UCSD-AML1 (cell line): ENCODE measurements at regions not wholly inside any gene's neighbourhood (a gene's known extent, or its start where the extent isn't known, plus 50 kb on each side); places are given as distances from the start of the nearest gene placed in this dataset.

Experiments used
- DNase-seq: peaks from one replicate; lab custom pipeline; 2025; ENCODE audit not compliant: unreplicated experiment; lab: John Stamatoyannopoulos, UW

DNA sequence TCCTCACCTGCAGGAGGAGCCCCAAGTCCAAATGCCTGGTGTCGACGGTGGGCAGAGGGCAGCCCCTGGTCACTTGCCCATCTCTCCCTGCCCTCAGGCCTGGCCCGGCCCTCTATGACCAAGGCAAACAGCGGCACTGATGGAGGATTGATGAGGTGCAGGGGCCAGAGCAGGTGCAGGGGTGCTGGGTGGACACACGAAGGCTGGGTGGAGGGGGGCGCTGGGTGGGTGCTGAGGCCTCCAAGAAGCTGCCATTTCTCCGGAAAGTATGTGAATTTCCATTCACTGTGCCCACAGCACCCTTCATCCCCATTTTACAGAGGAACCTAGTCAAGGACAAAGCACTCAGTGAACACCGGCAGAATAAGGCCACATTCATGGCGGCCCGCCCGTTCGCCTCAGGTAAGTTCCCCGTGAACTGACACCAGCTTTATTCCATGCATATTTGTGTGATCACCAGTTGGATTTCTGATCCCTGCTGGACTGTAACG, 143.8 kb upstream of the PPP1R26 start:
- no peak for DNase-seq

DNA sequence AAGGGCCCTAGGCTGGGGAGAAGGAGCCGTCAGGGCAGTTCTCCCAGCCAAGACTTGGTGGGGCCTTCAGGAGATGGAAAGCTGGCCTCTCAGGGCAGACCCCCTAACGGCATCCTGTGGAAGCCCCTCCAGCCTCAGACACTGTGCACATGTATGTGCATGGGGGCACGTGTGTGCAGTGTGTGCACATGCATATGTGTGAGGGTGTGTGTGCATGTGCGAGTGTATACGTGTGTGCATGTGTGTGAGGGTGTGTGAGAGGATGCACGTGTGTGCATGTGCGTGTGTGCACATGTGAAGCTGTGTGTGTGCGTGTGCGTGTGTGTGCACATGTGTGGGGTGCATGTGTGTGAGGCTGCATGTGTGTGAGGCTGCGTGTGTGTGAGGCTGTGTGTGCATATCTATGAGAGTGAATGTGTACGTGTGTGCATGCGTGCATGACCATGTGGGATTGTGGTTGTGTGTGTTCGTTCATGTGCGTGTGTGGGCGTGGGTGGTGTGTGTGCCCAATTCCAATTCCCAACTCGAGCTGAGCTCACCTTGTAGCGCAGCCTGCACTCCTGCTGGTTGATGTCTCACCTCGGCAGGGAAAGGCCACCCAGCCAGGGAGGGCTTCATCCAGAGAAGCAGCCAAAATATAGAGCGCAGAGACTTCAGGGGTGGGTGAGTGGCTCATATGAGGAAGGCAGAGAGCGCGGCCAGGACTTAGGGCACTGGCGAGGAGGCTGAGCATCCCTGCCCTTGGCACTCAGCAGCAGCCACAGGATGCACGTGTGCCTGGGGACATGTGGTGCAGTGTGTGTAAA, 142.7 kb upstream of the PPP1R26 start:
- DNase-seq: no peak

DNA sequence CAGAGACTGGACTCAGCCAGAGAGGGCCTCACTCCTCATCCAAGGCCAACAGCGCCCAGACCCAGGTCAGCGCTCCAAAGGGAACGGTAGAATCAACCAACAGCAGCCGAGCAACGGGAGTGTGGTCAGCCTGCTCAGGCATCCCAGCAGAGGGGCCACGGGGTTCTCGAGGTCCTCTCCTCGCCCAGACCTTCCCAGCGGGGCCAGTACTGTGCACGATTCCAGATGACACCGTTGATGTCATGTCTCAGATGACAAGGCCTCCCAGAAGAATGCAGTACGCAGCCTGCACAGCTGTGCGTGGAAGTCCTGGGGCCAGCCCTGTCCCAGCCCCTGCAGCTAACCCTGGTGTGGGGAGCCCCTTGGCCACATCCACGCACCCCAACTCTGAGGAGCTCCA, 141.0 kb upstream of the PPP1R26 start:
- DNase-seq: no peak

DNA sequence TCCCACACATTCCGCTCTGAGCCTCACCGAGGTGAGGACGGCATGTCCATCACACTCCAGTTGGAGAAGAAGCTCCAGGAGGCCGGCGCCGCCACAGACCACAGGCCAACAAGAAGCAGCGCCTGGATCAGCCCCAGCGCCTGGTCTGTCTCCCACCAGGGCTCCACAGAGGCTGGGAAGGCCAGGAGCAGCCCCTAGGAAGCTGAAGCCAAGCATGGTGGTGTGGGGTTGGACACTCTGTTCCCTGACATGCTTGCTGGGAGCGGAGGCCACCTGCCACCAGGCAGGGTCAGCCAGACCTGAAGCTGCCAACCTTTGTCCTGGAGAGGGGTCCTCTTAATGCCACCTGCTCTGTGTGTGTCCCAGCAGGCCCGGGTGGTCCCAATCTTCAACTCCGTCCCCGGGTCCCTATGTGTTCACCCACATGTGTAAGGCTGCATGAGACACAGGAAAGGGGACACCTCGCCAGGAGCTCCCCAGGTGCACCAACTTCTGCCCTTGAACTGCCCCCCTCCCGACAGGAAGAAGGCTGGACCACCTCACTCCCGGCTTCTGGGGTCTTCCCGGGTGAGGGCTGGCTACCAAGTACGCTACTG, 140.1 kb upstream of the PPP1R26 start:
- no peak for DNase-seq

DNA sequence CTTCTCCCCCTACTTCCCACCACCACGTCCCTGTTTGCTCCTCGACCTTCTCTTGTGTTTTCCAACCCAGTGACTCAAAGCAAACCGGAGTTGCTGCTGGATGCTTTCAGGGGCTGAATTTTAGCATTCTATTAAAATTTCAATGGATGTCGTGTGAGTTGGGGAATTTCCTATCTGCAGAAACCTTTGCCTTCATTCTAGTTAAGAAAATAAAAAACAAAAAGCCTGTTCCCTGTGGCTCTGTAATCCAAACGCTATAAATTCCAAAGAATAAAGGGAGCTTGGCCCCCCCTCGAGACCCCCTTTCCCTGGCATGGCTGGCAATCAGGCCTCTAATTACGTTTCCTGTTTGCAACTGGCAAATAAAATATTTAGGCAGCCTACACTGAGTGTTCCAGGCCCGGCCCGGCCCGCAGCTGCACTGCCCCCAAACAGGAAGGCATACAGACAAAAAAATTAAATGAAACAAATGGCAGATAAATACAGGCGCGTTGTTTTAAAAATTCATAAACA, 139.4 kb upstream of the PPP1R26 start:
- DNase-seq: no peak

DNA sequence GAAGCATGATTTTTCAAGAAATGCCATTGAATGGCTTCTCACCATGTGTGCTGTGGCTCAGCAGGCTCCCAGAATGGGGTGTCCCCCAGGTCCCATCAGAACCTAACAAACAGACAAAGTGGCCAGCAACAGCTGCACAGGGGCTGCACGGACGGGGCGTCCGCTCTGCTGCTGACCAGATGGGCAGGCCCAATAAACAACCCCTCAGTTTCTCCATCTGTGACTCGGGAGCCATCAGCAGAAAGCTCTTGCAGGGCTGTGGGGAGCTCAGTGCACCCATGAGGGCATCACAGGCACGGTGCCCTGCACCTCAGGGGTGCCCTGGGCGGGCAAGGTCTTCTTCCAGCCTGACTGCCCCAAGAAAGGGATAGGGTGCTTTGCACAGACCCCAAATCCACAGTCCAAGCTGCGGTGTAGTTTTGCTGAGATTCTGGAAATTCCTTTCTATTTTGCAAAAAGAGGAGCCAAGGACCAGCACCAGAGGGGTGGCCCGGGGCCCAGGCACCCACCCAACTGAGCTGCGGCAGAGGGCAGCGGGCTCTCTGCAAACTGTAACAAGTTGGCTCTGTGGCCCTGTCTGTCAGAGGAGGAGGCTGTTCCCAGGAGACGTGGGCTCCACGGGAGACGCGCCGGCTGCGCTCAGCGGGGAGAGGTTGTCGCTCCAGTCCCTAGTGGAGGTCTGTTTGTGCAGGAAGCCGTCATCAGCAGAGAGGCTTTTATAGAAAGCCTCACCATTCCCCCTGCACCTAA, 138.7 kb upstream of the PPP1R26 start:
- no peak for DNase-seq

DNA sequence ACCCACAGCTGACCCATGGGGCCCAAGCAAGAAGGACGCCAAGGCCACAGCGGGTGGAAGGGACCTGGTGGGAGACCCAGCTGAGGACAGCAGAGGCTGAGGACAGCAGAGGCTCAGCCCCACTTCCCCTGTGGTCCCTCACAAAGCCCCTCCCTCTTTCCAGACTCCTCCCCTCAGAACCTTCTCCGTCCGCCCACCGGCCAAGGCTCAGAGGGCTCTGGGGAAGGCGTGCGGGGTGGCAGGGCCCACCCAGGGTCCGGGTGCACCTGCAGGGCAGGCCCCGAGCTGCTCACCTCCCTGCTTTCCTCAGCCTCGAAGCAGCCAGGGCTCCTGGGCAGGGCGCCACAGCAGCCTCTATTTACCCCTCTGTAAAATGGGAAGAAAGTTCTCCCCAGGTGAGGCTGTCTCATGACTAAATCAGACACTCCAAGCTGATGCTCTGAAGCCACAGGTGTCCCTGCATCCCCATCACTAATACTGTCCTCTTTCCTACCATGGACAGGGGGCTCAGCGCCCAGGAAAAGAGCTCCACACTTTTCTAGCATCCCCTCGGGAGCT, 137.9 kb upstream of the PPP1R26 start:
- no peak for DNase-seq

DNA sequence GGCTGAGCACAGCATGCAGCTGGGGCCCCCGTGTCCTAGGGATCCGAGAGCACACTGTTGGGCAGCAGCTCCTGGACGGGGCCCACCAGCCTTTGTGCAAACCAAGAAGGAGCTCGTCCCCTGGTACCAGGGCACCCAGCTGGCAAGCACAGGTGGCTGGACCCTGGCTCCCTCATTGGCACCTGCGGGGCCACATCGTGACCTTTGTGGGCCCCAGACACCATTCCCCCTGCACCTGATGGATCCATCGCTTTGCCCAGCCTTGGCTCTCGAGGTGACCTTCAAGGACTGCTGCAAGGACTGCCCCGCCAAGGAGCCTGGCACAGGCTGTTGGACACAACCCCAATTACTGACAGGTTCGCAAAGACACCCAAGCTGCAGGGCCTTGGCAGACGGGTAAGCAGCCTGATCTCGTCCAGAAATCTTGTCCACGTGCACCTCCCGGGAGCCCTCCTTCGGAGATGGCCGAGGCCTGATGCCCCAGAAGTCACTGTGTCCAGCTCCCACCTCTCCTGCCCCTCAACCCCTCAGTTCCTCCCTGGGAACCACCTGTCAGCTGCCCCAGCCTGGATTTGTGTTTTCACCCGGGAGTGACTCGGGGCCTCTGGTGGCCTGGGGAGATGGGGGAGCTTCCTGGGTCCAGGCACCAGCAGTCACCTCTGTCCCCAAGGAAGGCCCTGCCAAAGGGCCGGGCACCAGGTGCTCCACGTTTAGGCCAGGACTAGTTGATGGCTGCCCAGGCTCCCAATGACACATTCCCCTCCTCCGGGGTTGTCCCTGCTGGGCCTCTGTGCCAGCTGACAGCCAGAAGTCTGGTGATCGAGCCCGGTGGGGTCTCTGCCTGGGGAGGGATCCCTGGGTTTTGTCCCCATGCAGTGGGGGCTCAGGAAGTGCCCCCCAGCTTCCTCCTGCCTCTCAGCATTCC, 137.1 kb upstream of the PPP1R26 start:
- no peak for DNase-seq

DNA sequence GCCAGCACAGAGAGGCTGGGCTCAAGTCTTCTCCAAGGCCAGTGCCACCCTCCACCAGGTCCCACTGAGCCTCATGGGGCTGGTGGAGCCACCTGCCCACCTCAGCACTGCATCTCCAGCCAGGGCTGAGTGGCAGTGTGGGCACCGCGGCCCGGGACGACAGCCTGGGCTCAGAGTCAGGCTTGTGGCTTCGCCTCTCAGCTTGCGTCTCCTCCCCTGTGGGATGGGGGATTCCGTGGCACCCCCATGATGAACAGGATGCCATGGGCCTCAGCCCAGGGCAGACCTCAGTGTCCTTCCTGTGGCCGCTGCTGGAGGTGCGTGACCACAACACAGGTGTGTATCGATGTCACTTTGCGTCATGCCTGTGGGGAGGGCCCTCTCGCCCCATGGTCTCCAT, 136.4 kb upstream of the PPP1R26 start:
- DNase-seq: no peak

DNA sequence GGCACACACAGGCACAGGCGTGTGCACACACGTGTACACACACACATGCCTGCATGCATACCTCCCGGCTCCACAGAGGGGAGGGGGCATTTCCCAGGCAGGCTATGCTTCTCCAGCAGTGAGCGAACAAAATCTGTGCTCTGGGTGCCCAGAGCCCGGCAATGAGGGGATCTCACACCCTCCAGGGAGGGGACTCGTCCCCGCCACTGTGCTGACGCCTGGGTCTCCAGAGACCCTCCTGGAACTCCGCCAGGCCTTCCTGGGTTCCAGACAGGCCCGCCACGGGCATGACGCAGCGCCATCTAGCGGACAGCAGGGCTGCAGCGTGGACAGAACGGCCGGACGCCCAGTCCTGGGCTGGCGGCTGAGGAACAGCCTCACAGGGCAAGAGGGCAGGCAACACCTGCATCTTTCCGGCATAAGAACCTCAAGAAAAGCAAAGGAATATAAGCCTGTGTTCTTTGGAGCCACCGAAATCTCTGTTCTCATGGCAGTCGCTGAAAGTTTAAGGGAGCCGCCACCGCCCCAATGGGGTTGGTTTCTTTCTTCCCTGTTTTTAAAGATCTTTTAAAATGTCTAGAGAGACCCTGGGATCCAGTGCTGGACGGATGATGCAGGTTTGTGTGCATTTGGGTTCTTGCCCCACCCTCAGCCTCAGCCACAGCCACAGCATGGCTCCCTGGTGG, 135.6 kb upstream of the PPP1R26 start:
- peak; percentile 51 for DNase-seq

DNA sequence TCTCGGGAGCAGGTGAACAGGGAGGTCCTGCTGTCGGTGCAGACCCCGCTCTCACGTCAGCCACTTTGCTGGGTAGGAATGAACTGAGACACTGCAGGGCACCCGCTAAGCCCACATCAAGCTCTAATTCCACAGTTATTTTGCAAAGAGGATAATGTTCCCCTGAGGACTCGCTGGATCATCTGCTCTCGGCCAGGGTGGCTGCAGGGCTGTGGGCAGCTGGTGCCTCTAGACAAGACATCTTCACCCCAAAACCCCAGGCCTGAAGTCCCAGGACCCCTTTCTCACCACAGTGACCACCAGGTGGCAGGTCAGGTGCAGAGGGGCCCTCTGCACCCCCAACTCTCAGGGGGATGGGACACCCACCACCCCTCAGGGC, 135.1 kb upstream of the PPP1R26 start:
- no peak for DNase-seq

DNA sequence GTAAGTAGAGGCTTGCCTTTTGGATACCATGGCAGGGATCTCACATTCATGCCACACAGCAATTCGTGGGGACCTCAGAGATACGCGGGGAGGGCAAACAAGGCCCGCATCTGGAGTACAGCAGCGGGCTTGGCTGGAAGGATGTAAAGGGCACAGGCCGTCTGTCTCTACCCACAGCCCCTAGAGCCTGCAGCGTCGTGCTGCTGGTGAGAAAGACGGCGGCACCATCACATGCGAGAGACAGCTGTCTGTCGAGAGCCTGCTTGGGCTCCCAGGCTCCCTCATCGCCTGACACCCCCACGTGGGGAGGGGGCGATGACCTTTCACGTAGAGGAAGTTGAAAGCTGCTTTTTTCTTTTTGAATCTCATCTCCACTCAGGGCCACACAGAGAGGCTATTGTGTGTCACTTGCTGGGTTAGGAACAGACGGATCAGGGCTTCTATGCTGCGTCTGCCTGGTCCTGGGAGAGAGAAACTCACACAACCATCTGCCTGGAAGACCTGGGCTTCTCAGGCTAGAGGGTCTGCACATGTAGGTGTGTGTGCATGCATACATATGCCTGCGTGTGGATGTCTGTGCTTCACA, 134.6 kb upstream of the PPP1R26 start:
- DNase-seq: no peak

DNA sequence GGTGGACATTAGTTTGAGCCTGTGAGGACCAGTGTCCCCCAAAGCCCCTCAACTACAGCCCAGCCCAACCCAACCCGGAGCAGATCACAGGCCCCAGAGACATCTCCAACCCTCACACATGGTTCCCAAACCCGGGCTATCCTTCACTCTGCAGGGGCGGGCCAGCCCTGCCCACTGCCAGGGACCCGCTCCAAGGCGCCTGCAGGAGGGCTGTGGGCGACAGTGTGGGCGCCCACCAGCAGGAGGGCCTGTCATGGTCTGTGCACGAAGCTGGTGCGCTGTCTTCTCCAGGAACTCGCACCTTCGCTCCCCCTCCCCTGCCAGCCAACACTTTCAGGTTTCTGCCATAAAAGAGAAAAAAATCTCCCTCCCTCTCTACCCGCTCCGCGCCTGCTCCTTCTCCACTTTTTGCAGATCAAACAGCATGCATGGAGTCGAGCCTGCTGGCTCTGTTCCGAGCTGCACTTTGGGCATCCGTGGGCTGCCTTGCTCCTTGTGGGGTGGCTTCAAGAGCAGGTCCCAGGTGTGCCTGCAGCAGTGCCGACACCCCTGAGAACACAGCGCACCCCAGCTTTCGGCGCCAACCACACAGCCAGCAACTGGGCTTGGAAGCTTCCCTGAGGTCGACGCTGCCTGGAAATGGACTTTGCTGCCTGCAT, 133.7 kb upstream of the PPP1R26 start:
- DNase-seq: no peak

DNA sequence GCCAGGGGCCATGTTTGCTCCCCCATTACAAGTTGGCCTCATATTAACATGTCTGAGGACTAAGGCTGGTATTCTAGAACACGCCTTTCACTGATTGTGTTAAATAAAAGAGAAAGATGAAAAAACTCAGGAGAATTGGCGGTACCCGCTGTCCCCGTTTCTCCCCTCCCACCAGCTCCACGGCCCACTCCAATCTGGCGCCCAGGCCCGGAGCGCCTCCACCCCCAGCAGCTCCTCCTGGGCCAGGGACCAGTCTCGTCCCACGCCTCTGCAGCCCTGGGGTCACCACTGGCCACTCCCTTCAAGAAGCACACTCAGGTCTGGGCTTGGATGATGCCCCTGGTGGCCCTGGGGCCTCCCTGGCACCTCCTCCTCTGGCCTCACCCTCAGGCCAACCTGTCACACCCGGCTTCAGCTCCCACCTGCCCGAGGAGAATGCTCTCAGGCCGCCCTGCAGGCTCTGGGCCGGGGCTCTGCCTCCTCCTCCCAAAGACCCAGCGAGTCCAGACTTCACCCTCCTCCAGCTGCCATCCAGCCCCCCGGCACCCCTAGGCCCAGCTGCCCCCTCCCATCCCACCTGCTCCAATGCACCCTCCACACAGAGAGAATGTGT, 133.0 kb upstream of the PPP1R26 start:
- no peak for DNase-seq

DNA sequence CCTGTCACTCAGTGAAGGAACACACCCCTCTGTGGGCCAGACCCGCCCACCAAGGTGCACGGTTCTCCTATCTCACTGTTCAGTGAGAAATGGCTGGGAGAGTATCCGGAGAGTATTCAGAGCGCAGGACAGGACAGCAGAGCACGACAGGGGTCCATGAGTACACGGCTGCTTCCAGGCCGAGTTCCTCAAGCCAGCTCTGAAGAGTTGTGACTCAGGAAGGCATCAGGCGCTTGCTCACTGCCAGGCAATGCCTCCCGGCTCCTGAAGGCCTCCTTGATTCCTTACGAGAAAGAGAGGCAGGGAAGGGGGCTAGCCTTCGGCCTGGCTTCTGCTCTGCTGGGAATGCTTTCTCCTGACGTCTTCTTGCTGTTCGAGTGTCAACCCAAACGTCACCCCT, 132.1 kb upstream of the PPP1R26 start:
- no peak for DNase-seq

DNA sequence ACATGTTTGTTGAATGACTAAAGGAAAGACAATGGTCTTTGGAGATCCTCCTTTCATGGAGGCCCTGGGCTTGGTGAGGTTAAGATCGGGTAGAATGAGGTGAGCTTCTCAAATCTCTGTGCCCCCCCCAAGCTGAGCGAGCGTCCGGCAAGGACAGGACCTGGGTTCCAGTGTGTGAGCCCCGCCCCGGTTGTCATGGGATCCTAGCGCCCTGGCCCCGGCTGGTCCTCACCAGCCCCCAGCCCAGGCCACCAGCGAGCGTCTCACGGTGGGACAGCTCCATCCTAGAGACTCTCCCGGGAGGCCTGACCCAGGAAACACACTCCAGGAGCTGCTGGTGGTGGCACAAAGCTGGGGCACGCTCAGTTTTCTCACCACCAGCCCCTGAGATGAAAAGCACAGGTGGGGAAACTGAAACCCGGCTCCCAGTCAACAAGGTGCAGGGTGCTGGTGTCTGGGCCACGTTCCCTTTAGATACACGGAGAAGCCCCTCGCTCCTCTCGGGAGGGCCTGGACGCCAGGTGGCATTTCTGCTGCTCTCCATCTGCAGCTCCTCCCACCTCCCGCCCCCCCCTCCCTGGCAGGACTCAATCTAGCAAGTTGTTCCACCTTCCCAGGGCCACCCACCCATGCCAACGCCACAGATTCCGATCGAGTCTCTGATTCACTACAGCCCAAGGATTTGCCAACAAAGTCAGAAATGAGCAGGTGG, 131.3 kb upstream of the PPP1R26 start:
- DNase-seq: no peak

DNA sequence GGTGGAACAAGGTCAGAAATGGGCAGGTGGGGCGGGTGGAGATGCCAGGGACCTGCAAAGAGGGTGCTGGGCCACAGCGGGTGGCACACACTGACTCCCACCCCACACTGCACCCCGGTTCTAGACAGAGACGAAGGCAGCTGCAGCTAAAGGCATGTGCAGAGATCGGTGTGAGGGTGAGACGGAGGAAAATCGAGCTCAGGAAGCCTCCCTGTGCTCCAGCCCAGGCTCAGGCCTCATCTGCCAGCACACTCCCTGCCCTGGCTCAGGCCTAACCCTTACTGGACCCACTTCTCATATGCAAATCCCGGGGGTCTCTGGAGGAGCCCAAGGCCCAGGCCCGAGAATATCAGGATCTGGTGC, 130.8 kb upstream of the PPP1R26 start:
- no peak for DNase-seq
